Natural killer cell (primary cell): ENCODE measurements at regions not wholly inside any gene's neighbourhood (a gene's known extent, or its start where the extent isn't known, plus 50 kb on each side); places are given as distances from the start of the nearest gene placed in this dataset.

Experiments used
- ATAC-seq, 3 donors: fragments of 150-1000 bp in 2 of 3; fragments of 200-7000 bp in 1 of 3; cut with Tn5 transposase; 1 replicate in 1 of 3; 2 replicates in 2 of 3; pipeline ENCODE4 v1.10.0; 2021; ENCODE audit warnings: mild to moderate bottlenecking in 2 of 3, moderate library complexity in 2 of 3
- DNase-seq, 2 donors: peaks; one replicate each; pipeline versions ENCODE4 v3.0.0 to v3.0.0-alpha.2; 2013 to 2021; ENCODE audit warnings: mixed read lengths in 1 of 2
- H3K27ac ChIP-seq: one replicate; pipeline ENCODE4 v1.5.1; 2013; ENCODE audit warnings: mild to moderate bottlenecking, low read length
- H3K27me3 ChIP-seq: one replicate; pipeline ENCODE4 v1.6.1; 2013; ENCODE audit warnings: low read length; ENCODE audit not compliant: control insufficient read depth, insufficient read depth
- H3K36me3 ChIP-seq: one replicate; pipeline ENCODE4 v1.6.1; 2013; ENCODE audit warnings: low read length; ENCODE audit not compliant: control insufficient read depth, insufficient read depth
- H3K4me1 ChIP-seq: one replicate; pipeline ENCODE4 v1.6.1; 2013; ENCODE audit warnings: low read length; ENCODE audit not compliant: control insufficient read depth, insufficient read depth
- H3K4me3 ChIP-seq: one replicate; pipeline ENCODE4 v1.5.1; 2013; ENCODE audit warnings: low read length
- H3K9me3 ChIP-seq: one replicate; pipeline ENCODE4 v1.6.1; 2013; ENCODE audit warnings: low read length; ENCODE audit not compliant: control insufficient read depth, insufficient read depth
- H3K27ac Mint-ChIP-seq, 2 donors: one replicate each; pipeline ENCODE4 v1.8.0; 2022; ENCODE audit warnings: mild to moderate bottlenecking in 2 of 2, mixed read lengths in 2 of 2, moderate library complexity in 1 of 2
- H3K27me3 Mint-ChIP-seq, 2 donors: one replicate each; pipeline ENCODE4 v1.8.0; 2022; ENCODE audit warnings: low read depth in 2 of 2, mixed read lengths in 2 of 2
- H3K36me3 Mint-ChIP-seq: one replicate; pipeline ENCODE4 v1.8.0; 2022; ENCODE audit warnings: mixed read lengths
- H3K4me1 Mint-ChIP-seq, 2 donors: one replicate each; pipeline ENCODE4 v1.8.0; 2022; ENCODE audit warnings: mixed read lengths in 2 of 2
- H3K4me3 Mint-ChIP-seq: one replicate; pipeline ENCODE4 v1.8.0; 2022; ENCODE audit warnings: mild to moderate bottlenecking, moderate library complexity, mixed read lengths
- H3K9me3 Mint-ChIP-seq, 2 donors: one replicate each; pipeline ENCODE4 v1.8.0; 2022; ENCODE audit warnings: mixed read lengths in 2 of 2
- CTCF ChIP-seq: fragments of 200-600 bp; IDR thresholded peaks from one replicate; pipeline ENCODE4 v1.8.0; 2022; ENCODE audit warnings: antibody characterized with exemption
- WGBS: methylation state at CpG from one replicate; pipeline ENCODE4 v1.1.7; 2013; ENCODE audit warnings: missing lambda C conversion rate; ENCODE audit not compliant: insufficient coverage; 5-methylcytosine and 5-hydroxymethylcytosine counted together
- intact Hi-C: fragments of 100-400 bp; cut with micrococcal nuclease; formaldehyde crosslinking; loops from one replicate; pipeline ENCODE4 v1.14.2; 2022

DNA sequence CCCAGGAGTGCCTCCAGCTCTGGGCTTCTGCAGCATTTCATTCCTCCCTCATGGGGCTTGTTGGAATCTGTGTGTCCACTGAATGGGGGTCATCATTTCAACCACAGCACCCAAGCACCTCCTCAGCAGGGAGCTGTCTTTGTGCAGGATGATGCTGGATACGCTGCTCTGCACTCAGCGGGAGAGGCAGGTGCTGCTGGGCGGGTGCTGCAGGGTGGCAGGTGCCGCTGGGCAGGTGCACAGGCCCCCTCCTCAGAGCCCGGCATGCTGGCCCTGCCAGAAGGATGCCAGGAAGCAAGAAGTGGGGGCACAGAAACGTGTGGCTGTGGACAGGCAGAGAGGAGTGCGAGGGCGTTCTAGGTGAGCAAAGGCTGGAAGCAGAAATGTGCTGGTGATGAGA lies 121.8 kb upstream of the VSTM2B start:
- WGBS = 78% methylated on average over 8 of the region's 8 CpGs
- no peak overlapping the region for H3K27ac ChIP-seq
- H3K36me3 ChIP-seq = no peaks in the 10 kb centered on the region
- H3K4me1 Mint-ChIP-seq = no peaks in the 10 kb centered on the region
- no peak overlapping the region for H3K4me3 ChIP-seq
- no peaks in the 10 kb centered on the region for H3K4me1 ChIP-seq
- ATAC-seq = no peak
- no peak for DNase-seq
- H3K9me3 ChIP-seq = no peaks in the 10 kb centered on the region
- no peak for TF ChIP-seq CTCF
- H3K27me3 ChIP-seq = no peaks in the 10 kb centered on the region
- no peak overlapping the region for H3K4me3 Mint-ChIP-seq
- no peaks in the 10 kb centered on the region for H3K9me3 Mint-ChIP-seq
- intact Hi-C loops = no loop called here
- H3K27ac Mint-ChIP-seq = no peak overlapping the region
- H3K27me3 Mint-ChIP-seq = peaks cover 0 to 11% of the 10 kb centered on the region in 2 donors
- H3K36me3 Mint-ChIP-seq = no peaks in the 10 kb centered on the region

DNA sequence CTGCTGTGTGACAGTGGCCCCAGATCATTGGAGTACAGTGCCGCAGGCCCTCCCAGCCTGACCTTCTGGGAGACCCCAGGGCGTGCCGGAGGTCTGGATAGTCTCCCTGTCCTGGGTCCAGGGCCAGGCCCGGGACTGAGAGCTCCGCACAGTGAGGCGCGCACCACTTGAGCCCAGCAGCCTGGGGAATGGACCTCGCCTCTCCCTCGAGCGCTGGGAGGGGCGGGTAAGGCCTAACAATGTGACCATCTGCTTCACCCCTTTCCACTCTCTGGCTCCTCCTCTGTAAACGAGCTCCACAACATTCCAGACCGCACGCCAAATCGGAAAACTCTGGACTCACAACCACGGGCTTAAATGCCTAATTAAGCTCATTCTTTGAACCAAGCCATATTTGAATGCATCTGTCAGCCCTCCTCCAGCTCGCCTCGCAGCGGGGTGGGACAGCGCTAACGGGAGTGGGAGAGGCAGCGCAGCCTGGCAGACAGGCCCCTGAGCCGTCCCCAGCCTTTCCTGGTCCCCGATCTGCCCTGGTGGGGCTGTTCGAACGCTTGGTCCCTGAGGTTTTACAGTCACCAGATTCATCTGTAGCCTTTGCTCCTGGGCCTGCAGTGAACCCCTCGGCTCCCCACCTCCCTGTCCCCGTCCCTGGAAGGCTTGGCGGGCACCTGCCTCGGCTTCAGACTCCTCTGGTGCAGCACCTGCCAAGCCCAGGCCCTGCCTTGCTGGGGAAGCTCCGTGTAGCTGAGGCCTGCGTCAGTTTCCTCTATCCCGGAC lies 120.7 kb upstream of the VSTM2B start:
- Mint-ChIP-seq H3K4me1 (no peaks in the 10 kb centered on the region), H3K36me3 (no peaks in the 10 kb centered on the region), H3K4me3 (no peak overlapping the region), H3K27me3 (peaks cover 0 to 11% of the 10 kb centered on the region in 2 donors), H3K27ac (no peak overlapping the region), H3K9me3 (no peaks in the 10 kb centered on the region)
- Histone ChIP-seq H3K4me3 (no peak overlapping the region), H3K4me1 (no peaks in the 10 kb centered on the region), H3K27ac (no peak overlapping the region), H3K27me3 (no peaks in the 10 kb centered on the region), H3K36me3 (no peaks in the 10 kb centered on the region), H3K9me3 (no peaks in the 10 kb centered on the region)
- no peak for TF ChIP-seq CTCF
- WGBS = 23% methylated on average over 33 of the region's 33 CpGs
- intact Hi-C loops = no loop called here
- ATAC-seq (no peak), DNase-seq (no peak)

GRCh38 chr19:29405728-29405995 lies 120.1 kb upstream of the VSTM2B start:
- no peak overlapping the region for H3K27ac Mint-ChIP-seq
- TF ChIP-seq CTCF = no peak
- no peaks in the 10 kb centered on the region for H3K4me1 ChIP-seq
- H3K9me3 ChIP-seq = no peaks in the 10 kb centered on the region
- H3K36me3 ChIP-seq = no peaks in the 10 kb centered on the region
- H3K27me3 Mint-ChIP-seq = peaks cover 0 to 15% of the 10 kb centered on the region in 2 donors
- intact Hi-C loops = no loop called here
- no peak overlapping the region for H3K27ac ChIP-seq
- no peak for ATAC-seq
- no peaks in the 10 kb centered on the region for H3K36me3 Mint-ChIP-seq
- no peak overlapping the region for H3K4me3 Mint-ChIP-seq
- WGBS = 76% methylated on average over 11 of the region's 11 CpGs
- no peaks in the 10 kb centered on the region for H3K9me3 Mint-ChIP-seq
- H3K27me3 ChIP-seq = no peaks in the 10 kb centered on the region
- DNase-seq = no peak
- H3K4me3 ChIP-seq = no peak overlapping the region
- no peaks in the 10 kb centered on the region for H3K4me1 Mint-ChIP-seq
